KMS-11 (cell line): ENCODE measurements at regions not wholly inside any gene's neighbourhood (a gene's known extent, or its start where the extent isn't known, plus 50 kb on each side); places are given as distances from the start of the nearest gene placed in this dataset.

Experiments
- H2AFZ ChIP-seq: fragments of 200-600 bp; sonication (generic); 2 replicates; pipeline ENCODE4 v1.6.1; 2016; ENCODE audit warnings: antibody characterized with exemption, mixed run types, low read depth
- H3K27ac ChIP-seq: fragments of 200-600 bp; sonication (generic); 2 replicates; pipeline ENCODE4 v1.6.1; 2016; ENCODE audit warnings: mild to moderate bottlenecking, mixed run types
- H3K27me3 ChIP-seq: fragments of 200-600 bp; sonication (generic); 2 replicates; pipeline ENCODE4 v1.6.1; 2017; ENCODE audit warnings: mild to moderate bottlenecking, low read depth, mixed run types, moderate library complexity; ENCODE audit not compliant: insufficient read depth
- H3K36me3 ChIP-seq: fragments of 200-600 bp; sonication (generic); 2 replicates; pipeline ENCODE4 v1.6.1; 2017; ENCODE audit warnings: mild to moderate bottlenecking, mixed run types; ENCODE audit not compliant: insufficient read depth
- H3K4me1 ChIP-seq: fragments of 200-600 bp; sonication (generic); 2 replicates; pipeline ENCODE4 v1.6.1; 2016; ENCODE audit warnings: mild to moderate bottlenecking, low read depth, mixed run types; ENCODE audit not compliant: poor library complexity, severe bottlenecking
- H3K4me2 ChIP-seq: fragments of 200-600 bp; sonication (generic); 2 replicates; pipeline ENCODE4 v1.7.0; 2016; ENCODE audit warnings: mild to moderate bottlenecking, mixed run types
- H3K4me3 ChIP-seq: fragments of 200-600 bp; sonication (generic); IDR thresholded peaks from 2 replicates; pipeline ENCODE4 v1.6.1; 2017; ENCODE audit warnings: low read depth, low read length, mixed read lengths; ENCODE audit not compliant: insufficient read depth
- H3K79me2 ChIP-seq: fragments of 200-600 bp; sonication (generic); 2 replicates; pipeline ENCODE4 v1.6.1; 2016; ENCODE audit warnings: low read depth, mixed run types; ENCODE audit not compliant: insufficient read depth
- H3K9ac ChIP-seq: fragments of 200-600 bp; sonication (generic); 2 replicates; pipeline ENCODE4 v1.6.1; 2016; ENCODE audit warnings: mild to moderate bottlenecking, mixed run types
- H4K20me1 ChIP-seq: fragments of 200-600 bp; sonication (generic); 2 replicates; pipeline ENCODE4 v1.6.1; 2016; ENCODE audit warnings: mild to moderate bottlenecking, mixed run types; ENCODE audit not compliant: insufficient read depth
- TF ChIP-seq, protein P1 (sequence below): fragments of 200-600 bp; sonication (generic); conservative IDR thresholded peaks from 2 replicates; pipeline ENCODE4 v1.6.1; 2017; ENCODE audit warnings: low read depth, mild to moderate bottlenecking, antibody characterized with exemption, low read length, moderate library complexity, mixed read lengths

DNA sequence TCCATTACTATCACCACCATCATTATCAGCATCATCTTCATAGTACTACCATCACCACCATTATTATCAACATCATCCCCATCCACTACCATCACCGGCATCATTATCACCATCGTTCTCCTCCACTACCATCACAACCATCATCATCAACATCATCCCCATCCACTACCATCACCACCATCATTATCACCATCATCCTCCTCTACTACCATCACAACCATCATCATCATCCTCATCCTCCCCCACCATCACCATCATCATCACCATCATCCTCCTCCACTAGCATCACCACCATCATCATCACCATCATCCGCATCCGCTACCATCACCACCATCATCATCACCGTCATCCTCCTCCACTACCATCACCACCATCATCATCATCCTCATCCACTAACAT lies 639.8 kb upstream of the RBFOX1 start:
- no peak overlapping the region for H2AFZ ChIP-seq
- H3K27me3 ChIP-seq, result no peaks in the 10 kb centered on the region
- no peaks in the 10 kb centered on the region for H3K36me3 ChIP-seq
- H3K4me1 ChIP-seq, result no peaks in the 10 kb centered on the region
- TF ChIP-seq, protein P1, sequence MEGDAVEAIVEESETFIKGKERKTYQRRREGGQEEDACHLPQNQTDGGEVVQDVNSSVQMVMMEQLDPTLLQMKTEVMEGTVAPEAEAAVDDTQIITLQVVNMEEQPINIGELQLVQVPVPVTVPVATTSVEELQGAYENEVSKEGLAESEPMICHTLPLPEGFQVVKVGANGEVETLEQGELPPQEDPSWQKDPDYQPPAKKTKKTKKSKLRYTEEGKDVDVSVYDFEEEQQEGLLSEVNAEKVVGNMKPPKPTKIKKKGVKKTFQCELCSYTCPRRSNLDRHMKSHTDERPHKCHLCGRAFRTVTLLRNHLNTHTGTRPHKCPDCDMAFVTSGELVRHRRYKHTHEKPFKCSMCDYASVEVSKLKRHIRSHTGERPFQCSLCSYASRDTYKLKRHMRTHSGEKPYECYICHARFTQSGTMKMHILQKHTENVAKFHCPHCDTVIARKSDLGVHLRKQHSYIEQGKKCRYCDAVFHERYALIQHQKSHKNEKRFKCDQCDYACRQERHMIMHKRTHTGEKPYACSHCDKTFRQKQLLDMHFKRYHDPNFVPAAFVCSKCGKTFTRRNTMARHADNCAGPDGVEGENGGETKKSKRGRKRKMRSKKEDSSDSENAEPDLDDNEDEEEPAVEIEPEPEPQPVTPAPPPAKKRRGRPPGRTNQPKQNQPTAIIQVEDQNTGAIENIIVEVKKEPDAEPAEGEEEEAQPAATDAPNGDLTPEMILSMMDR, result no peak
- no peak overlapping the region for H3K4me2 ChIP-seq
- no peak overlapping the region for H3K9ac ChIP-seq
- H3K4me3 ChIP-seq, result no peak overlapping the region
- no peaks in the 10 kb centered on the region for H4K20me1 ChIP-seq
- no peaks in the 10 kb centered on the region for H3K79me2 ChIP-seq
- no peak overlapping the region for H3K27ac ChIP-seq

DNA sequence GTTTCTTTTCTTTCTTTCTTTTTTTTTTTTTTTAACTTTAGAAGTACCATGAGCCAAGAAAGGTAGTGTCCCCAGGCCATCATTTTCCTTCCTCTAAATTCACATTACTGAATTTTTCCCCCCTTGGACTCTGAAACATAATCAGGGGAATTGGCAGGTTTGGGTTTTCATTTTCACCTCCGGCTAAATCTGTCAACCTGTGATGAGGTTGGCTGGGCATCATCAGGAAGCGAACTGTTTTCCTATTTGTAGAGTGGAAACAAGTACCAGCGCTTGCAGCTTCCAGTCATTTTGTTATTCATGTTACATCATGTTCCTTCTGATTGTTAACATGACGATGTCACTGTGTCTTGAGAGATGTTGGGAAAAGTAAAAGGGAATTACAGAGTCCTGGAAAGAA lies 641.9 kb upstream of the RBFOX1 start:
- Histone ChIP-seq H3K4me2 (no peak overlapping the region), H2AFZ (no peak overlapping the region), H3K79me2 (no peaks in the 10 kb centered on the region), H3K36me3 (no peaks in the 10 kb centered on the region), H3K27me3 (no peaks in the 10 kb centered on the region), H3K4me1 (no peaks in the 10 kb centered on the region), H4K20me1 (no peaks in the 10 kb centered on the region), H3K27ac (no peak overlapping the region), H3K4me3 (no peak overlapping the region), H3K9ac (no peak overlapping the region)
- TF ChIP-seq, protein P1, result no peak

DNA sequence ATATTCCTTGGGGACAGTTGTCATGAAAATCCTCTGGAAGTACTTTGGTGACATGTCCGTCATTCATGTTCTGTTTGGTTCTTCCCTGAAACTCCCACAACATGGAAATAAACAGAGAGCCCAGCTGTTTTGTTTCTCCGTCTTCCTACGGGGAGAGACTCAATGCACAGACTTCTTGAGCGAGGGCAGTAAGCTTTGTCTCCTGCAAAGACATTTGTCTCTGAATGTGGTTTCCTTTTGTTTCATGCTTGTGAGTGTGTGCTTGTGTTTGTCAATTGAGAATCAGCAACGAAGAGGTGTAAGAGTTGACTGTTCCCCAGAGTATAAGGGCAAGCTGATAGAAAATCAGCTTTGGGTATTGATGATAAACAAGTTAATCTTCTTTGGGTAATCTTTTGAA lies 643.0 kb upstream of the RBFOX1 start:
- no peaks in the 10 kb centered on the region for H3K4me1 ChIP-seq

DNA sequence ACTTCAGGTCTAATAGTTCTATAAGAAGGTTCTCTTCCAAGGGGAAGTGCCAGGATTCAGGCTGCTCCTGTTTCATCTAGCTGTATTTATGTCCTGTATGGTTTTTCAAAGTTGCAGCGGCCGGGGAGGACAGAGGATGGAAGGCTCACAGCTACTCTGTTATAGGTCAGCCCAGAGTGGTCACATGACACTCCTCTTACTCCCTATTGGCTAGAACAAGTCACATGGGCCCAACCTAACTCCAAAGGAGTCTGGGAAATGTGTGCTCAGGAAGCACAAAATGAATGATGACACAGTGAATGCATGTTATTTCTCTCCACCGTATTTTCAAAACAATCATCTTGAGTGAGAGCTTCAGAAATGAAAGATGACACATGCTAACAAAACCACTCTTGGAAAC lies 645.1 kb upstream of the RBFOX1 start:
- Histone ChIP-seq H3K79me2 (no peaks in the 10 kb centered on the region), H3K4me2 (no peak overlapping the region), H3K27me3 (no peaks in the 10 kb centered on the region), H3K9ac (no peak overlapping the region), H3K4me3 (no peak overlapping the region), H3K27ac (no peak overlapping the region), H3K36me3 (no peaks in the 10 kb centered on the region), H4K20me1 (no peaks in the 10 kb centered on the region), H2AFZ (no peak overlapping the region), H3K4me1 (no peaks in the 10 kb centered on the region)
- TF ChIP-seq, protein P1, result no peak

More for the DNA sequence above, 643.0 kb upstream of the RBFOX1 start:
- H3K4me3 ChIP-seq, result no peak overlapping the region
- no peak overlapping the region for H2AFZ ChIP-seq
- TF ChIP-seq, protein P1, result no peak
- no peak overlapping the region for H3K27ac ChIP-seq
- H3K36me3 ChIP-seq, result no peaks in the 10 kb centered on the region
- H3K4me2 ChIP-seq, result no peak overlapping the region
- H3K9ac ChIP-seq, result no peak overlapping the region
- H3K27me3 ChIP-seq, result no peaks in the 10 kb centered on the region
- no peaks in the 10 kb centered on the region for H3K79me2 ChIP-seq
- no peaks in the 10 kb centered on the region for H4K20me1 ChIP-seq
